Caco-2 (cell line): ENCODE measurements at regions not wholly inside any gene's neighbourhood (a gene's known extent, or its start where the extent isn't known, plus 50 kb on each side); places are given as distances from the start of the nearest gene placed in this dataset.

Experiments
- BruUV-seq: library from RNA; stranded (reverse); fragments of 400-500 nt; replicated peaks from 2 replicates; lab custom pipeline; 2021; lab: Mats Ljungman, UMichigan
- CTCF ChIA-PET: fragments of 300-600 bp; sonication (Branson Sonifier 250); formaldehyde crosslinking; loops from one replicate; lab custom pipeline; 2022; ENCODE audit warnings: antibody characterized with exemption; lab: Charles Lee
- POLR2A ChIA-PET: fragments of 300-600 bp; sonication (Branson Sonifier 250); formaldehyde crosslinking; loops from one replicate; lab custom pipeline; 2022; ENCODE audit warnings: antibody characterized with exemption; lab: Charles Lee
- DNase-seq, 2 experiments: peaks; one replicate each; pipeline versions ENCODE4 v3.0.0 to v3.0.0-alpha.2; 2020 to 2022
- H3K27me3 ChIP-seq: replicated peaks from 2 replicates; pipeline ENCODE4 v1.6.0; 2011; ENCODE audit warnings: low read length; ENCODE audit not compliant: control insufficient read depth, insufficient read depth
- H3K36me3 ChIP-seq: 2 replicates; pipeline ENCODE4 v1.5.1; 2011; ENCODE audit warnings: low read length; ENCODE audit not compliant: control insufficient read depth, insufficient read depth
- H3K4me1 ChIP-seq: fragments of 250-450 bp; sonication (Bioruptor Pico); 2 replicates; pipeline ENCODE4 v1.5.1; 2020; ENCODE audit warnings: mild to moderate bottlenecking
- H3K4me3 ChIP-seq: 2 replicates; pipeline ENCODE4 v1.5.1; 2011; ENCODE audit warnings: low read depth, mild to moderate bottlenecking, control low read depth, low read length
- H3K9me3 ChIP-seq: fragments of 250-450 bp; sonication (Bioruptor Pico); 2 replicates; pipeline ENCODE4 v1.5.1; 2020; ENCODE audit warnings: mild to moderate bottlenecking, moderate library complexity
- H3K27ac Mint-ChIP-seq: one replicate; pipeline ENCODE4 v1.8.0; 2022; ENCODE audit warnings: mixed read lengths; ENCODE audit not compliant: unreplicated experiment
- H3K27me3 Mint-ChIP-seq: one replicate; pipeline ENCODE4 v1.8.0; 2022; ENCODE audit warnings: mixed read lengths; ENCODE audit not compliant: insufficient read depth, unreplicated experiment
- H3K36me3 Mint-ChIP-seq: one replicate; pipeline ENCODE4 v1.8.0; 2022; ENCODE audit warnings: mild to moderate bottlenecking, mixed read lengths; ENCODE audit not compliant: insufficient read depth, unreplicated experiment
- H3K4me1 Mint-ChIP-seq: one replicate; pipeline ENCODE4 v1.8.0; 2022; ENCODE audit warnings: low read depth, mixed read lengths; ENCODE audit not compliant: unreplicated experiment
- H3K4me3 Mint-ChIP-seq: one replicate; pipeline ENCODE4 v1.8.0; 2022; ENCODE audit warnings: mild to moderate bottlenecking, moderate library complexity, mixed read lengths; ENCODE audit not compliant: unreplicated experiment
- H3K9me3 Mint-ChIP-seq: one replicate; pipeline ENCODE4 v1.8.0; 2022; ENCODE audit warnings: mixed read lengths; ENCODE audit not compliant: unreplicated experiment
- intact Hi-C: fragments of 100-400 bp; cut with micrococcal nuclease; formaldehyde crosslinking; loops from one replicate; pipeline ENCODE4 v1.10.0; 2022; ENCODE audit not compliant: unreplicated experiment
- TF ChIP-seq, protein P1 (sequence below), 2 experiments: fragments of 200-600 bp in 1 of 2; IDR thresholded peaks; 1 replicate in 1 of 2; 2 replicates in 1 of 2; pipeline versions ENCODE4 v1.5.1 to v1.8.0; 2011 to 2022; ENCODE audit warnings: antibody characterized with exemption in 1 of 2, control low read depth in 1 of 2, inconsistent platforms in 1 of 2, low read depth in 1 of 2, low read length in 1 of 2, mild to moderate bottlenecking in 1 of 2, moderate library complexity in 1 of 2; ENCODE audit not compliant: insufficient read depth in 1 of 2, severe bottlenecking in 1 of 2, unreplicated experiment in 1 of 2

DNA sequence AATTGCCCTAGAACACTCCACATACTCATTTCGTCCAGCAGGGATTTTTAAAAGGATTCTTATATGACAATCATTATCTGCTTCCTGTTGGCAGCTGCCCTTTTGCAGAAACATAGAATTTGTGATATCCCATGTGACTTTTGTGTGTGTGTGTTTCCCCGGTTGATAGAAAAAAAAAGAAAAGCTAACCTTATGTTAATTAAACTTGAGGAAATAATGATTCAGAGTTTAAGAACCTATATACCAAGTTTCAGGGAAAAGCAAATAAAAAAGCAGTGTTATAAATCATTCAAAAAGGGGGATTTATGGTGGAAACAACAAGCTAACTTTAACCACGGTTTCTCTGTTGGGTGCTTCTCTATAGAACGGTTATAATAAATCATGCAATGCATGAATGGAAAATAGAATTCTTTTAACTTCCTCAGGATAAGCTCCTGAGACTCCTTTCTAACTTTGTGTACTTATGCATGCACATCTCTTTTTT lies 826.9 kb upstream of the EYS start:
- intact Hi-C loops = no loop called here
- Mint-ChIP-seq H3K27me3 (no peaks in the 10 kb centered on the region), H3K9me3 (no peaks in the 10 kb centered on the region), H3K4me3 (no peak overlapping the region), H3K36me3 (no peaks in the 10 kb centered on the region), H3K27ac (no peak overlapping the region), H3K4me1 (no peaks in the 10 kb centered on the region)
- no peaks in the 10 kb centered on the region for H3K27me3 ChIP-seq
- POLR2A ChIA-PET = no interaction called here
- TF ChIP-seq, protein P1, sequence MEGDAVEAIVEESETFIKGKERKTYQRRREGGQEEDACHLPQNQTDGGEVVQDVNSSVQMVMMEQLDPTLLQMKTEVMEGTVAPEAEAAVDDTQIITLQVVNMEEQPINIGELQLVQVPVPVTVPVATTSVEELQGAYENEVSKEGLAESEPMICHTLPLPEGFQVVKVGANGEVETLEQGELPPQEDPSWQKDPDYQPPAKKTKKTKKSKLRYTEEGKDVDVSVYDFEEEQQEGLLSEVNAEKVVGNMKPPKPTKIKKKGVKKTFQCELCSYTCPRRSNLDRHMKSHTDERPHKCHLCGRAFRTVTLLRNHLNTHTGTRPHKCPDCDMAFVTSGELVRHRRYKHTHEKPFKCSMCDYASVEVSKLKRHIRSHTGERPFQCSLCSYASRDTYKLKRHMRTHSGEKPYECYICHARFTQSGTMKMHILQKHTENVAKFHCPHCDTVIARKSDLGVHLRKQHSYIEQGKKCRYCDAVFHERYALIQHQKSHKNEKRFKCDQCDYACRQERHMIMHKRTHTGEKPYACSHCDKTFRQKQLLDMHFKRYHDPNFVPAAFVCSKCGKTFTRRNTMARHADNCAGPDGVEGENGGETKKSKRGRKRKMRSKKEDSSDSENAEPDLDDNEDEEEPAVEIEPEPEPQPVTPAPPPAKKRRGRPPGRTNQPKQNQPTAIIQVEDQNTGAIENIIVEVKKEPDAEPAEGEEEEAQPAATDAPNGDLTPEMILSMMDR (IDR thresholded peaks at IDR 0.05; ENCODE audit: insufficient read depth in 1 of 2, low read depth in 1 of 2, low read length in 1 of 2, severe bottlenecking in 1 of 2, unreplicated experiment in 1 of 2) = no peak
- H3K9me3 ChIP-seq = no peaks in the 10 kb centered on the region
- H3K36me3 ChIP-seq = no peaks in the 10 kb centered on the region
- no peak for DNase-seq
- no peaks in the 10 kb centered on the region for H3K4me1 ChIP-seq
- BruUV-seq = no TSS peak
- no peak overlapping the region for H3K4me3 ChIP-seq
- CTCF ChIA-PET = no interaction called here

DNA sequence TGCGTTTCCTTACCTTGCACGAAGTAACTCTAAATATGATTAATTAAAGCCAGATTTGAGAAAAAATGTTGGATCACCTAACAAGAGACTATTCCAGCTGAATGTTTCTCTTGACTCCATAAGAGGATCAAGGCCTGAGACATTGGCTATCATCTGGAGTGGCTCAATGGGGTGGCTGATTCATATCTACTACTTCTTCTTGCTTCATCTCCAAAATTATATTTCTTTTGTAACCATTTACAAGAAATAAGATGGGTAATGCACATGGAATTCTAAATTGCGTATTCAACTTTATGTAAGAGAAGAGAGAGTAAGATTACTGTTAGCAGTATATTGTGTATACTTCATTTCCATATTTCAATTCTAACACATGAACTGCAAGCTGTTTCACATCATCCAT lies 819.0 kb upstream of the EYS start:
- Histone ChIP-seq H3K9me3 (no peaks in the 10 kb centered on the region), H3K27me3 (no peaks in the 10 kb centered on the region), H3K4me3 (no peak overlapping the region), H3K4me1 (no peaks in the 10 kb centered on the region), H3K36me3 (no peaks in the 10 kb centered on the region)
- no peaks in the 10 kb centered on the region for H3K9me3 Mint-ChIP-seq
- no peak for DNase-seq
- TF ChIP-seq, protein P1 (IDR thresholded peaks at IDR 0.05; ENCODE audit: insufficient read depth in 1 of 2, low read depth in 1 of 2, low read length in 1 of 2, severe bottlenecking in 1 of 2, unreplicated experiment in 1 of 2) = no peak
- no peak overlapping the region for H3K4me3 Mint-ChIP-seq
- ChIA-PET POLR2A (no interaction called here), CTCF (no interaction called here)
- H3K4me1 Mint-ChIP-seq = no peaks in the 10 kb centered on the region
- no peaks in the 10 kb centered on the region for H3K36me3 Mint-ChIP-seq
- intact Hi-C loops = no loop called here
- H3K27ac Mint-ChIP-seq = no peak overlapping the region
- H3K27me3 Mint-ChIP-seq = no peaks in the 10 kb centered on the region
- BruUV-seq = no TSS peak

- POLR2A ChIA-PET = no interaction called here
- BruUV-seq = no TSS peak
- Histone ChIP-seq H3K36me3 (no peaks in the 10 kb centered on the region), H3K4me1 (no peaks in the 10 kb centered on the region), H3K27me3 (no peaks in the 10 kb centered on the region), H3K4me3 (no peak overlapping the region), H3K9me3 (no peaks in the 10 kb centered on the region)
- Mint-ChIP-seq H3K4me1 (no peaks in the 10 kb centered on the region), H3K36me3 (no peaks in the 10 kb centered on the region), H3K27ac (no peak overlapping the region), H3K9me3 (no peaks in the 10 kb centered on the region), H3K4me3 (no peak overlapping the region), H3K27me3 (no peaks in the 10 kb centered on the region)
- TF ChIP-seq, protein P1 (IDR thresholded peaks at IDR 0.05; ENCODE audit: insufficient read depth in 1 of 2, low read depth in 1 of 2, low read length in 1 of 2, severe bottlenecking in 1 of 2, unreplicated experiment in 1 of 2) = no peak
- CTCF ChIA-PET = no interaction called here
- no peak for DNase-seq
- intact Hi-C loops = no loop called here
These were observed 815.8 kb upstream of the EYS start for GRCh38 chr6:66522864-66523263.
